Kidney (tissue), 13 donors: ENCODE measurements at regions not wholly inside any gene's neighbourhood (a gene's known extent, or its start where the extent isn't known, plus 50 kb on each side); places are given as distances from the start of the nearest gene placed in this dataset.

ENCODE experiments used
- DNase-seq, 5 donors: peaks; one replicate each; pipeline ENCODE4 v3.0.0-alpha.2; 2013 to 2020
- FAIRE-seq: peaks from 2 replicates; lab custom pipeline; 2012; peaks lifted over from hg19 to GRCh38; lab: Jason Lieb, UNC
- H3K27ac ChIP-seq, 2 donors: one replicate each; pipeline ENCODE4 v1.7.0; 2013; ENCODE audit warnings: low read depth in 2 of 2, low read length in 2 of 2, inconsistent platforms in 1 of 2
- H3K27me3 ChIP-seq: one replicate; pipeline ENCODE4 v1.7.1; 2013; ENCODE audit warnings: low read length, inconsistent platforms; ENCODE audit not compliant: control insufficient read depth, insufficient read depth
- H3K36me3 ChIP-seq, 3 donors: one replicate each; pipeline versions ENCODE4 v1.7.0 to v1.7.1; 2013; ENCODE audit warnings: low read length in 3 of 3, control low read depth in 1 of 3, inconsistent platforms in 1 of 3; ENCODE audit not compliant: insufficient read depth in 3 of 3, control insufficient read depth in 2 of 3
- H3K4me1 ChIP-seq, 3 donors: one replicate each; pipeline versions ENCODE4 v1.7.0 to v1.7.1; 2013; ENCODE audit warnings: low read length in 3 of 3, inconsistent platforms in 1 of 3, low read depth in 1 of 3; ENCODE audit not compliant: control insufficient read depth in 2 of 3, insufficient read depth in 2 of 3
- H3K4me3 ChIP-seq, 3 donors: one replicate each; pipeline versions ENCODE4 v1.7.0 to v1.8.1; 2013; ENCODE audit warnings: low read length in 3 of 3, control low read depth in 1 of 3, inconsistent platforms in 1 of 3
- H3K9ac ChIP-seq, 3 donors: one replicate each; pipeline versions ENCODE4 v1.7.0 to v1.7.1; 2013; ENCODE audit warnings: low read length in 3 of 3, control low read depth in 1 of 3, inconsistent platforms in 1 of 3
- H3K9me3 ChIP-seq, 3 donors: one replicate each; pipeline versions ENCODE4 v1.7.0 to v1.7.1; 2013; ENCODE audit warnings: low read length in 3 of 3, control low read depth in 1 of 3, inconsistent platforms in 1 of 3; ENCODE audit not compliant: control insufficient read depth in 2 of 3, insufficient read depth in 1 of 3
- intact Hi-C: fragments of 100-400 bp; cut with DNase I; formaldehyde crosslinking; loops from one replicate; pipeline ENCODE4 v1.11.1; 2022
- TF ChIP-seq, protein P1 (sequence below): IDR thresholded peaks from 3 replicates; pipeline ENCODE4 v1.5.1; 2012; ENCODE audit warnings: mild to moderate bottlenecking, moderate library complexity, borderline replicate concordance; ENCODE audit not compliant: insufficient read depth; ENCODE audit errors: extremely low read depth
- donor health status: control.
- donor health status: control.
- donor health status: control.
- donor health status: control.
- donor health status: control.
- donor health status: DM: yes; HTN: yes; CAD: no.
- donor health status: Normal renal cell carcinoma (clear cell type).

DNA sequence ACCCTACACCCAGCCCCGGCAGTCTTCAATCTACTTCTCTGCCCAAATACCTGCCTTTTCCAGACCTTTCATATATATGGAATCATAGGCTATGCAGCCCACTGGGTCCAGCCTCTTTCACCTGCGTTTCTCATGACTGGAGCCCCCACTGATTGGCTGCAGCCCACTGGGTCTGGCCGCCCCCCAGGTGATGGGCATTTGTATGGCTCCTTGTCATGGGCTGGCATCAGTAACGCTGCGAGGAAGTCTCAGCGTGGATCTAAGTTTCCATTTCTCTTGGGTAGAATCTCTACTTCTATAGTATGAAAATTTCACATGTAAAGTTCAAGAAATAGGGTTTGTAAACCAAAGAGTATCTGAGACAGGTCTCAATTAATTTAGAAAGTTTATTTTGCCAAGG lies 281.9 kb downstream of the NDUFA10 start:
- no peak overlapping the region for H3K9ac ChIP-seq
- TF ChIP-seq, protein P1, sequence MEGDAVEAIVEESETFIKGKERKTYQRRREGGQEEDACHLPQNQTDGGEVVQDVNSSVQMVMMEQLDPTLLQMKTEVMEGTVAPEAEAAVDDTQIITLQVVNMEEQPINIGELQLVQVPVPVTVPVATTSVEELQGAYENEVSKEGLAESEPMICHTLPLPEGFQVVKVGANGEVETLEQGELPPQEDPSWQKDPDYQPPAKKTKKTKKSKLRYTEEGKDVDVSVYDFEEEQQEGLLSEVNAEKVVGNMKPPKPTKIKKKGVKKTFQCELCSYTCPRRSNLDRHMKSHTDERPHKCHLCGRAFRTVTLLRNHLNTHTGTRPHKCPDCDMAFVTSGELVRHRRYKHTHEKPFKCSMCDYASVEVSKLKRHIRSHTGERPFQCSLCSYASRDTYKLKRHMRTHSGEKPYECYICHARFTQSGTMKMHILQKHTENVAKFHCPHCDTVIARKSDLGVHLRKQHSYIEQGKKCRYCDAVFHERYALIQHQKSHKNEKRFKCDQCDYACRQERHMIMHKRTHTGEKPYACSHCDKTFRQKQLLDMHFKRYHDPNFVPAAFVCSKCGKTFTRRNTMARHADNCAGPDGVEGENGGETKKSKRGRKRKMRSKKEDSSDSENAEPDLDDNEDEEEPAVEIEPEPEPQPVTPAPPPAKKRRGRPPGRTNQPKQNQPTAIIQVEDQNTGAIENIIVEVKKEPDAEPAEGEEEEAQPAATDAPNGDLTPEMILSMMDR, result no peak
- no peaks in the 10 kb centered on the region for H3K9me3 ChIP-seq
- H3K4me1 ChIP-seq, result no peaks in the 10 kb centered on the region
- no peaks in the 10 kb centered on the region for H3K36me3 ChIP-seq
- FAIRE-seq (no peak), DNase-seq (peak in 1 of 5 donors; percentile 34)
- H3K27me3 ChIP-seq, result no peaks in the 10 kb centered on the region
- H3K27ac ChIP-seq, result no peak overlapping the region
- intact Hi-C loops, result no loop called here
- no peak overlapping the region for H3K4me3 ChIP-seq

DNA sequence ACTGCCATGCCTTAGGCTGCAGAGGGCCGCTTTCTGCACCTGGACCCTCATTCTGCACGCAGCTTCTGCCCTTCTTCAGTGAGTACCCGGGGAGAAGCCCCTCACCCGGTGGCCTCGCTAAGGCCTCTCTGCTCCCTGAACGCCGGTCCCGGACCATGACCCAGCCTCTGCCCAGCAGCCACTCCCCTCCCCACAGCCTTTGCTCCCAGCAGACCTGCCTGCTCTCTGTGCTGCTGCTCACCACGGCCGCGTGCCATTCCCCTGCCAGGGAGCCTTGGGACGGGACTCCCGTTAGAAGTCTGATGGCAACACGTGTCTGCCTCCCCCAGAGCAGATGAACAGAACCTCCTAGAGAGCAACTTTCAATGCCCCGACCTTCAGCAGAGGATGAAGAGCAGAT lies 282.8 kb downstream of the NDUFA10 start:
- Histone ChIP-seq H3K27me3 (no peaks in the 10 kb centered on the region), H3K4me1 (no peaks in the 10 kb centered on the region), H3K9ac (no peak overlapping the region), H3K27ac (no peak overlapping the region), H3K36me3 (no peaks in the 10 kb centered on the region), H3K4me3 (no peak overlapping the region), H3K9me3 (no peaks in the 10 kb centered on the region)
- TF ChIP-seq, protein P1, result no peak
- FAIRE-seq (no peak), DNase-seq (peak in 1 of 5 donors; percentile 55)
- intact Hi-C loops, result no loop called here

DNA sequence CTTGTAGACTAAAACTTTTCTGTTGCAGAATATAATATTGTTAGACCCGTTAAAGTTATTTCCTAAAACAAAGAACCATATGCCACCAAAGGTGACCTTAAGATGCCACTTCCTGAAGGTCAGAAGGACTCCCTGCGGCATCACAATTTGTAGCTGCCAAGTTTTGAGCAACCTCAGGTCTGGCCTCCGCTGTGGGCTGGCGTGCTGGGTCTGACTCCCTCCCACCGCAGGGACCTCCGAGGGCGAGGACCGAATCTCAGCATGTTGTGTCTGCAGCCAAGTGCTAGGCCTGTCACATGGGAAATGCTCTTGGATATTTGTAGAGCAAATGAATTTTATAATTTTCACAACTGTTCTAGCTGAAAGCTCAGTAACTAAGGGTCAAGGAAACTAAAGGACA lies 285.9 kb downstream of the NDUFA10 start:
- no peaks in the 10 kb centered on the region for H3K4me1 ChIP-seq
- H3K27ac ChIP-seq, result no peak overlapping the region
- no peak overlapping the region for H3K4me3 ChIP-seq
- no peak overlapping the region for H3K9ac ChIP-seq
- DNase-seq (peak in 1 of 5 donors; percentile 25), FAIRE-seq (no peak)
- TF ChIP-seq, protein P1, result no peak
- no peaks in the 10 kb centered on the region for H3K36me3 ChIP-seq
- intact Hi-C loops, result no loop called here
- H3K9me3 ChIP-seq, result no peaks in the 10 kb centered on the region
- H3K27me3 ChIP-seq, result no peaks in the 10 kb centered on the region

DNA sequence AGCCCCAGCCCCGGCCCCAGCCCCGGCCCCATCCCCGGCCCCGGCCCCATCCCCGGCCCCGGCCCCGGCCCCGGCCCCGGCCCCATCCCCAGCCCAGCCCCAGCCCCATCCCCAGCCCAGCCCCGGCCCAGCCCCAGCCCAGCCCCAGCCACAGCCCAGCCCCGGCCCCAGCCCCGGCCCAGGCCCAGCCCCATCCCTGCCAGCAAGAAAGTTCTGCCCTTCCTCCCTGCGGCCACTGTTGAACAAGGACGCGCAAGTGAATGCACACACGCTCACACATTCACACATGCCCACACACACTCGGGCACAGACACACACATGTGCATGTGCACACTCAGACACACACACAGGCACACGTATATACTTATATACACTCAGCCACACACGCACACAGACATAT lies 287.0 kb downstream of the NDUFA10 start:
- no peak overlapping the region for H3K27ac ChIP-seq
- H3K27me3 ChIP-seq, result no peaks in the 10 kb centered on the region
- H3K4me1 ChIP-seq, result no peaks in the 10 kb centered on the region
- no peak overlapping the region for H3K9ac ChIP-seq
- DNase-seq (peak in 1 of 5 donors; percentile 24), FAIRE-seq (no peak)
- no peaks in the 10 kb centered on the region for H3K36me3 ChIP-seq
- TF ChIP-seq, protein P1, result no peak
- no peak overlapping the region for H3K4me3 ChIP-seq
- H3K9me3 ChIP-seq, result no peaks in the 10 kb centered on the region
- intact Hi-C loops, result no loop called here
